ENCODE measurements at regions not wholly inside any gene's neighbourhood (a gene's known extent, or its start where the extent isn't known, plus 50 kb on each side); places are given as distances from the start of the nearest gene placed in this dataset.

GRCh38 chr6:14470101-14470500 lies 352.5 kb downstream of the CD83 start:
- no peaks in the 10 kb centered on the region for H3K27me3 ChIP-seq
- in situ Hi-C loops (cut with MboI; ENCODE audit: low sequenced_read_pairs in 4 of 4), result no loop called here
- H3K4me1 ChIP-seq, result peaks cover 9 to 10% of the 10 kb centered on the region in 2 donors
- no peak overlapping the region for H3K4me3 ChIP-seq
- TF ChIP-seq CTCF (IDR thresholded peaks at IDR 0.05 in 4 of 5, conservative IDR thresholded peaks at IDR 0.05 in 1 of 5) (no peak), POLR2A (IDR thresholded peaks at IDR 0.05) (no peak)
- ATAC-seq, result no peak
- H3K36me3 ChIP-seq, result no peaks in the 10 kb centered on the region
- H3K9me3 ChIP-seq, result no peaks in the 10 kb centered on the region
- intact Hi-C loops (cut with DNase I; ENCODE audit: low total_unique reads), result no loop called here
- H3K27ac ChIP-seq, result no peak overlapping the region
- no peak for DNase-seq

GRCh38 chr6:14470671-14471070 lies 353.1 kb downstream of the CD83 start:
- ATAC-seq, result no peak
- no peaks in the 10 kb centered on the region for H3K27me3 ChIP-seq
- no peak for DNase-seq

GRCh38 chr6:14472255-14472985 lies 354.8 kb downstream of the CD83 start:
- TF ChIP-seq CTCF (IDR thresholded peaks at IDR 0.05 in 4 of 5, conservative IDR thresholded peaks at IDR 0.05 in 1 of 5) (no peak), POLR2A (IDR thresholded peaks at IDR 0.05) (no peak)
- in situ Hi-C loops (cut with MboI; ENCODE audit: low sequenced_read_pairs in 4 of 4), result no loop called here

More at GRCh38 chr6:14470671-14471070, 353.1 kb downstream of the CD83 start:
- Histone ChIP-seq H3K4me3 (no peak overlapping the region), H3K27ac (no peak overlapping the region), H3K4me1 (peaks cover 9 to 10% of the 10 kb centered on the region in 2 donors), H3K36me3 (no peaks in the 10 kb centered on the region), H3K9me3 (no peaks in the 10 kb centered on the region)
- intact Hi-C loops (cut with DNase I; ENCODE audit: low total_unique reads), result no loop called here
- no peak for TF ChIP-seq CTCF (IDR thresholded peaks at IDR 0.05 in 4 of 5, conservative IDR thresholded peaks at IDR 0.05 in 1 of 5)
- TF ChIP-seq POLR2A (IDR thresholded peaks at IDR 0.05), result no peak
- in situ Hi-C loops (cut with MboI; ENCODE audit: low sequenced_read_pairs in 4 of 4), result no loop called here

GRCh38 chr6:14472986-14473337 lies 355.4 kb downstream of the CD83 start:
- Histone ChIP-seq H3K27me3 (no peaks in the 10 kb centered on the region), H3K36me3 (no peaks in the 10 kb centered on the region), H3K4me3 (no peak overlapping the region), H3K27ac (peak overlapping the region in 2 of 4 donors; percentile 0 to 35), H3K9me3 (no peaks in the 10 kb centered on the region), H3K4me1 (peaks cover 19 to 20% of the 10 kb centered on the region in 2 donors)
- no peak for DNase-seq
- in situ Hi-C loops (cut with MboI; ENCODE audit: low sequenced_read_pairs in 4 of 4), result no loop called here
- intact Hi-C loops (cut with DNase I; ENCODE audit: low total_unique reads), result no loop called here
- ATAC-seq, result peak in 1 of 2 donors; percentile 11
- no peak for TF ChIP-seq POLR2A (IDR thresholded peaks at IDR 0.05)
- no peak for TF ChIP-seq CTCF (IDR thresholded peaks at IDR 0.05 in 4 of 5, conservative IDR thresholded peaks at IDR 0.05 in 1 of 5)

More at GRCh38 chr6:14472255-14472985, 354.8 kb downstream of the CD83 start:
- no peaks in the 10 kb centered on the region for H3K36me3 ChIP-seq
- H3K9me3 ChIP-seq, result no peaks in the 10 kb centered on the region
- H3K4me3 ChIP-seq, result no peak overlapping the region
- peaks cover 19 to 20% of the 10 kb centered on the region in 2 donors for H3K4me1 ChIP-seq
- peak overlapping the region in 1 of 4 donors; percentile 0 for H3K27ac ChIP-seq
- no peaks in the 10 kb centered on the region for H3K27me3 ChIP-seq
- DNase-seq (no peak), ATAC-seq (no peak)
- intact Hi-C loops (cut with DNase I; ENCODE audit: low total_unique reads), result no loop called here
